Body of pancreas (tissue), 4 donors: ENCODE measurements at regions not wholly inside any gene's neighbourhood (a gene's known extent, or its start where the extent isn't known, plus 50 kb on each side); places are given as distances from the start of the nearest gene placed in this dataset.

Source experiments
- POLR2A ChIP-seq, 3 donors: fragments of 450-650 bp; IDR thresholded peaks; one replicate each; pipeline ENCODE4 v1.6.1; 2016; ENCODE audit warnings: antibody characterized with exemption in 3 of 3, mild to moderate bottlenecking in 2 of 3
- TF ChIP-seq, protein P1 (sequence below), 7 experiments: fragments of 450-650 bp in 4 of 7; fragments of 200-600 bp in 3 of 7; sonication (generic) in 3 of 7; IDR thresholded peaks; one replicate each; pipeline ENCODE4 v1.5.1; 2016 to 2019; ENCODE audit warnings: antibody characterized with exemption in 7 of 7

DNA sequence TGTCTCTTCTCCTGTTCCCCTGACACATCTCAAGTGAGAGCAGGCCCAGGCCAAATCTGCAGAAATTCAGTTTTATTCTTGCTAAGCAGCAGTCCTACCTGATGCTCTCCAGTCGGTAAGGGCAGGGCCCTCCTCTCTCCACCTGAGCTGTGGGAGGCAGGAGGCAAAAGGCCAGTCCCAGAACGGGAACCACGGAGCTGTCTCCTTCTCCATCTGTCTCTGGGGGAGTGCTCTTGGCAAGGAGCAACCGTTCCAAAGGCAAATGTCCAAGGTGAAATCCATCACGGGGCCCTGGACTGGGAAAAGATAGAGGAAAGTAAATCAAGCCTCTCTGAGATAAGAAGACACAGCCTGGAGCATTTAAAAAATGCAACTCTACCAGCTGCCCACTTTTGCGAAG, 65.2 kb upstream of the CDON start:
- TF ChIP-seq, protein P1, sequence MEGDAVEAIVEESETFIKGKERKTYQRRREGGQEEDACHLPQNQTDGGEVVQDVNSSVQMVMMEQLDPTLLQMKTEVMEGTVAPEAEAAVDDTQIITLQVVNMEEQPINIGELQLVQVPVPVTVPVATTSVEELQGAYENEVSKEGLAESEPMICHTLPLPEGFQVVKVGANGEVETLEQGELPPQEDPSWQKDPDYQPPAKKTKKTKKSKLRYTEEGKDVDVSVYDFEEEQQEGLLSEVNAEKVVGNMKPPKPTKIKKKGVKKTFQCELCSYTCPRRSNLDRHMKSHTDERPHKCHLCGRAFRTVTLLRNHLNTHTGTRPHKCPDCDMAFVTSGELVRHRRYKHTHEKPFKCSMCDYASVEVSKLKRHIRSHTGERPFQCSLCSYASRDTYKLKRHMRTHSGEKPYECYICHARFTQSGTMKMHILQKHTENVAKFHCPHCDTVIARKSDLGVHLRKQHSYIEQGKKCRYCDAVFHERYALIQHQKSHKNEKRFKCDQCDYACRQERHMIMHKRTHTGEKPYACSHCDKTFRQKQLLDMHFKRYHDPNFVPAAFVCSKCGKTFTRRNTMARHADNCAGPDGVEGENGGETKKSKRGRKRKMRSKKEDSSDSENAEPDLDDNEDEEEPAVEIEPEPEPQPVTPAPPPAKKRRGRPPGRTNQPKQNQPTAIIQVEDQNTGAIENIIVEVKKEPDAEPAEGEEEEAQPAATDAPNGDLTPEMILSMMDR (IDR thresholded peaks at IDR 0.05), result no peak
- TF ChIP-seq POLR2A (IDR thresholded peaks at IDR 0.05), result no peak
